GM18868 (cell line): ENCODE measurements at regions not wholly inside any gene's neighbourhood (a gene's known extent, or its start where the extent isn't known, plus 50 kb on each side); places are given as distances from the start of the nearest gene placed in this dataset.

Experiments
- ATAC-seq: cut with Tn5 transposase; IDR thresholded peaks from one replicate; pipeline ENCODE4 v1.9.1; 2021; ENCODE audit warnings: mild to moderate bottlenecking, moderate library complexity; ENCODE audit not compliant: unreplicated experiment

- ATAC-seq, result no peak
Observed at GRCh38 chr6:165960695-165961094, 207.0 kb downstream of the TBXT start.

- no peak for ATAC-seq
Observed at GRCh38 chr6:165959627-165960026, 208.0 kb downstream of the TBXT start.

GRCh38 chr6:165956874-165957273, 210.8 kb downstream of the TBXT start:
- no peak for ATAC-seq

DNA sequence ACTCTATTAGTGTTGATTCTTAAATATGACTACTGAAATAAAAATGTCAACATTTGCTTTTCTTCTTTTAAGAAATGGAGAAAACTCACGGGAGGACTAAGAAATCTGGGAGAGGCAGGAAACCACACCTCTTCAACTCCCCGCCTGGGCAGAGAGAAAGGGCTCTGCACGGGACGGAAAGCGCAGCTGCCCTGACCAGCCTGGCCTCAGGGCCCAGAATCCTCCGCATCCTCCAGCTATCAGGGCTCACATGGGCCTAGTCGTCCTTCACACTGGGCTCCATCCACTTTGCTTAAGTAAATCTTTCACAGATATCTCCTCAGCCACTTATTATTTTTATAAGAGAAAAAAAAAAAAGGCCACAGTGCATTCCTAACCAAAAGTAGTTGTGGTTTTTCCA, 215.1 kb downstream of the TBXT start:
- no peak for ATAC-seq

- no peak for ATAC-seq
Observed at GRCh38 chr6:165950316-165950715, 217.3 kb downstream of the TBXT start.

DNA sequence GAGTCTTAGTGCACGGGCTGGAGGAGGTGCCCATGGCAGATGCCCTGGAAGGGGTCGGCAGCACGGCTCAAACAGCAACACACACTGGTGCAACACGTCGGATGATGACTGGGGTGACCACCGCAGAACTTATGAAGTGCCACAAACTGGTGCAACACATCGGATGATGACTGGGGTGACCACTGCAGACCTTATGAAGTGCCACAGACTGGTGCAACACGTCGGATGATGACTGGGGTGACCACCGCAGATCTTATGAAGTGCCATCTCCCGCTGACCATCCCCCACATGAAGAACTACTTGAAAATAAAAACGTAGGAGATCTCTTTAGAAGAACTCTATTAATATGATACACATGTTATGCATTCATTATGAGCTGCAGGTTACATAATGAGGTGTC, 218.3 kb downstream of the TBXT start:
- no peak for ATAC-seq

- no peak for ATAC-seq
Observed at GRCh38 chr6:165944002-165944466, 223.6 kb downstream of the TBXT start.

- ATAC-seq, result no peak
Observed at GRCh38 chr6:165941786-165942185, 225.9 kb downstream of the TBXT start.

DNA sequence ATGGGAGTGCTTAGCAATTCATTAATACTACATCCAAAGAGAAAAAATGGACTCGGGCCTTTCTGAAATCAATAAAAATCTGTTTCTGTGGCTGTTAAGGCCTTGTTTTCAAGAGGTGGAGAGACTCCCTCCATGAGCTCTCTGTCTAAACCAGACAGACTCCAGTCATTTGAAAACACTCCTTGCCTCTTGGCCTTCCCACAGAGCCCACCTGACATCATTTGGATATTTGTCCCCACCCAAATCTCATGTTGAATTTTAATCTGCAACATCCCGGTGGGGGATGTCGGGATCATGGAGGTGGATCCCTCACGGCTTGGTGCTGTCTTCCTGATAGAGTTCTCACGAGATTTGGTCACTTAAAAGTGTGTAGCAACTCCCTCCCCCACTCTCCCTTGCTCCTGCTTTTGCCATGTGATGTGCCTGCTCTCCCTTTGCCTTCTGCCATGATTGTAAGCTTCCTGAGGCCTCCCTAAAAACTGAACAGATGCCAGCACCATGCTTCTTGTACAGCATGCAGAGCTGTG, 226.3 kb downstream of the TBXT start:
- ATAC-seq, result no peak

DNA sequence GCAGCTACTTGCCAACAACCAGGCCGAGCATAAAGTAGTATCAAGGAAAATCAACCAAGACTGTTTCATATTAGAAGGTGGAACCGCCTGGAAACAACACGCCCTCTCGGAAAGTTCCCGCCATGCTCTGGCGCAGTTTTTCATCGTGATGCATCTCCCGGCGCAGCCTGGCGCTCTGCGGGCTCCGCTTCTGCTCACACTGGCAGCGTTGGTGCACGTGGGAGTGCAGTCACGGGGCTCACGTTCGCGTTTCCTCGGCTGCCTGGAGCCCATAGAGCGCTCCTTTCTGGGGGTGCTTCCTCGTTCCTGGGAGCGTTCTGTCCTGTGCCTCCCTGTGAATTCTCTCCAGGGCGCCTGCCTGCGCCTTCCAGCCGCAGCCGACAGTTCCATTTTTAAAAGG, 227.3 kb downstream of the TBXT start:
- ATAC-seq, result no peak

GRCh38 chr6:165939601-165940290, 227.9 kb downstream of the TBXT start:
- ATAC-seq, result no peak

- no peak for ATAC-seq
Observed at GRCh38 chr6:165939047-165939446, 228.6 kb downstream of the TBXT start.

DNA sequence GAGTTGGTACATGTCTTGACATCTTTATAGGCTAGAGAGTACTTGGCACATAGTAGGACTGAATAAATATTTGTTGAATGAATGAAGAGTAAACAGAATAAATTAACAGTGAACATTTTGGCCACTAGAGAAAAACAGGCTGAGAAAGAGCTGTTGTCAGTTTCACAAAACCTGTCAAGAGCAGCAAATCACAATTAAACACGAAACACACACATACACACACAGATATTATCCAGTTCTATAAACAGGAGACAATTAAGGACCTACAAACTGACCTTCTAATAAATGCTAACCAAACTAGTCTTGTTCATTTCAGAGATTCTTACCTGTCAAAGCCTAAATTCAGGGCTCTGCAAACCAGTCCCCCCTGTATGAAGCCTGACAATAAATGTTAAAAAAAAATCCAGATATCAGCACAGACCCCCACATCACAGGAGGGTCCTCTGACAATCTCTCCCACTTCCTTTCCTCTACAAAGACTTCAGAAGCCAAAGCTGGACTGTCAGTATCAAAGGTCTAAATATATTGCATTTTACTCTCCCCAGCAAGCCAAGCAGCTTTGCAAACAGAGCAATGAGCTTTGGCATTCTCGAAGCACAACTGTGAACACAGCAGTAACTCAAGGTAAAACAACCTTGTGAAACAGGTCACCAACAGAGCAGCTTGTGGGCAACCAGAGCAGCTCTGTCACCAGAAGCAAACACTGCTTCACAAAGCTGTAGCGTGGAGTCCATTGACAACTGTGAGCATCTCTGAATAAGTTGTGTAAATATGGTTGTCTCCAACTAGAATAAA, 229.9 kb downstream of the TBXT start:
- ATAC-seq, result no peak

- ATAC-seq, result no peak
Observed at GRCh38 chr6:165936660-165937059, 231.0 kb downstream of the TBXT start.

DNA sequence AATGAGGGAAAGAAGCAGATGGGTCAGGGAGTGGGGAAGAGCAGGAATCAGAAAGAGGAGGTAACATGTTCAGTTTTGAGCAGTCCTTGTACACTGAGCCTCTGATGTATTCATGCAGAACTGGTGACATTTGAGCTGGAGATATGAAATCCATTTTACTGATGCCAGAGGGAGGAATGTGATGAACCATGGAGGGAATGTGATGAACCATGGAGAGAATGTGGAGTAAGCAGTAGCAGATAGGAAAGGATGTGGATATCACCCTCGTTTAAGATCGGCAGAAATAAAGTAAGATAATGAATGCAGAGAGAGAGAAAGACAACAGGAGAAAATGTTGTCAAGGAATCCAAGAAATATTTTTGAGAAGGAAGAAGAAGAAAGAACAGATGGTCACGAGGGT, 231.6 kb downstream of the TBXT start:
- ATAC-seq, result no peak

DNA sequence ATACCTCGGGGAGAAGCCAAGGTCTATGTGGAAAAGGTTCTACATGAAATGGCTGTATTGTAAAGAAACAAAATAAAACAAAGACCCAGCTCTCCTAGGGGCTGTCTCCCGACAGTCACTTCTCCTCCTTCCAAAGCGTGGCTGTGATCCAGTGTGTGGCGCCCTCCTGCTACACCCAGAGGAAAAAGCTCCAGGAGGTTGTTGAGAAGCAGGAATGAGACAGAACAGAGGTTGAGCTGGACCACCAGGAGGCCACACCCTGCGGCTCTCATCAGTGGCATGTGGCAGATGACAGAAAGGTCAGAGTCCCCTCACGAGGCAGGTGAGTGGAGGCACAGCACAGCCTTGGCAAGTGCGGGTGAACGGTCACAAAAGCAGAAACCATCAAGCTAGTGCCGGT, 236.0 kb downstream of the TBXT start:
- ATAC-seq, result no peak

DNA sequence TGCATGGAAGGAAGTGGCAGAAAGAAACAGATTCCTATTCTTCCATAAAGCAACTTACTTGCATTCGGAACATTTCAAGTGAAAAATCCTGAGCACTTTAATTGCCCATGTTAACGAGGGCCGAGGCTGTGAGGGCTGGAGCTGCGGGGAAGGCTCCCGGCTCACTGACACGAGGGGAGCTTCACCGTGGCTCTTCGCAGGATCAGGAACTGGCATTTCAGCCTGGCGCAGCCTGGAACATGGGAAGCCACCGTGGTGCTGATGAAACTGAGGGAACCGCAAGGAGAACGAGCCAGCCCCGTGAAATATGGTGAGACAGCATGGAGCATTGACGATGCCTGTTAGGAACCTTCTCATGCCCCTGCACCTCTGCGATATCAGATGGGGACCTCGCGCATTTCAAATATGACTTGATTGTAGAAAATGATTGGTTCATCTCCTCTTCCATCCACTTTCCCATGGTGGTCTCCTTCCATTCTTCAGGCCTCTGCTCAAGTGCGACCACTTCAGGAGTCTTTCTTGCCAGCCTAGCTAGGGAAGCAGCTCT, 236.9 kb downstream of the TBXT start:
- ATAC-seq, result no peak

DNA sequence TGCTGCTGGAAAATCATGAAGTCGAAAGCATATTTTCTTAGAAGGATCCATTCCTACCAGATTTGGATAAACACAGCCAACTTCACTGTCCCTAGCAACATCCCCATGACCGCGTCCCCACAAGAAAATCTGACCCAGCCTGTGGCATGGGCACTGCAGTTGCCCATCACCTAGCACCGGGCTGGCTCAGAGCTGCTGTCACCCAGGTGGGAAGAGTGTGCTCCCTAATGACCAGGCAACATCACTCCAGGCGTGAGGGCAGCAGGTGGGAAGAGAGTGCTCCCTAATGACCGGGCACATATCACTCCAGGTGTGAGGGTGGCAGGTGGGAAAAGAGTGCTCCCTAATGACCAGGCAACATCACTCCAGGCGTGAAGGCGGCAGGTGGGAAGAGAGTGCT, 238.0 kb downstream of the TBXT start:
- ATAC-seq, result no peak

GRCh38 chr6:165926378-165926777, 241.3 kb downstream of the TBXT start:
- no peak for ATAC-seq

- no peak for ATAC-seq
Observed at GRCh38 chr6:165925474-165926156, 242.0 kb downstream of the TBXT start.

GRCh38 chr6:165922309-165922794, 245.3 kb downstream of the TBXT start:
- no peak for ATAC-seq
